NCI-H345 treated with DMSO at 0.1 percent for 48 hours (cell line): ENCODE measurements at regions not wholly inside any gene's neighbourhood (a gene's known extent, or its start where the extent isn't known, plus 50 kb on each side); places are given as distances from the start of the nearest gene placed in this dataset.
"Not testable (repeated sequence)": the region's sequence is repeated elsewhere in the genome, so short reads cannot be mapped to it uniquely, and the experiment has no call there.

Experiments
- DNase-seq: peaks from one replicate; lab custom pipeline; 2025; ENCODE audit not compliant: unreplicated experiment; lab: John Stamatoyannopoulos, UW

GRCh38 chr2:16226943-16227664 is 286.8 kb downstream of the MYCN start:
- peak; percentile 32 for DNase-seq

GRCh38 chr2:16226381-16226780 is 286.0 kb downstream of the MYCN start:
- no peak for DNase-seq

GRCh38 chr2:16225545-16225944 is 285.2 kb downstream of the MYCN start:
- no peak for DNase-seq

GRCh38 chr2:16225071-16225470 is 284.7 kb downstream of the MYCN start:
- no peak for DNase-seq

- DNase-seq, result no peak
These were observed 284.1 kb downstream of the MYCN start for GRCh38 chr2:16224298-16225045.

- no peak for DNase-seq
These were observed 283.5 kb downstream of the MYCN start for GRCh38 chr2:16223841-16224177.

GRCh38 chr2:16223161-16223840 is 283.0 kb downstream of the MYCN start:
- DNase-seq, result no peak

- no peak for DNase-seq
These were observed 282.0 kb downstream of the MYCN start for GRCh38 chr2:16222326-16222725.

- no peak for DNase-seq
These were observed 281.2 kb downstream of the MYCN start for GRCh38 chr2:16221461-16222010.

GRCh38 chr2:16219292-16219975 is 279.1 kb downstream of the MYCN start:
- no peak for DNase-seq

GRCh38 chr2:16218625-16219024 is 278.3 kb downstream of the MYCN start:
- DNase-seq, result no peak

- no peak for DNase-seq
These were observed 277.8 kb downstream of the MYCN start for GRCh38 chr2:16218161-16218560.

- not testable (repeated sequence) for DNase-seq
These were observed 277.4 kb downstream of the MYCN start for GRCh38 chr2:16217741-16218140.

- DNase-seq, result no peak
These were observed 276.9 kb downstream of the MYCN start for GRCh38 chr2:16217291-16217690.

- no peak for DNase-seq
These were observed 276.2 kb downstream of the MYCN start for GRCh38 chr2:16216558-16216945.

GRCh38 chr2:16215902-16216557 is 275.7 kb downstream of the MYCN start:
- DNase-seq, result no peak

GRCh38 chr2:16214861-16215260 is 274.5 kb downstream of the MYCN start:
- no peak for DNase-seq

GRCh38 chr2:16214391-16214790 is 274.0 kb downstream of the MYCN start:
- DNase-seq, result no peak

- no peak for DNase-seq
These were observed 272.0 kb downstream of the MYCN start for GRCh38 chr2:16212321-16212720.

- no peak for DNase-seq
These were observed 271.0 kb downstream of the MYCN start for GRCh38 chr2:16211341-16211740.

- no peak for DNase-seq
These were observed 270.5 kb downstream of the MYCN start for GRCh38 chr2:16210841-16211240.
